Left lung (tissue), 4 donors: ENCODE measurements at regions not wholly inside any gene's neighbourhood (a gene's known extent, or its start where the extent isn't known, plus 50 kb on each side); places are given as distances from the start of the nearest gene placed in this dataset.

Source experiments
- ATAC-seq: fragments of 200-7000 bp; cut with Tn5 transposase; one replicate; pipeline ENCODE4 v1.9.1; 2020; ENCODE audit warnings: moderate library complexity
- DNase-seq, 4 donors: peaks; one replicate each; pipeline ENCODE4 v3.0.0-alpha.2; 2013 to 2020
- H3K27ac ChIP-seq, 2 donors: fragments of 200-600 bp; sonication (generic) in 1 of 2; one replicate each; pipeline versions ENCODE4 v1.5.0 to v1.8.0; 2020 to 2021
- H3K27me3 ChIP-seq, 2 donors: fragments of 200-600 bp; sonication (generic) in 1 of 2; one replicate each; pipeline versions ENCODE4 v1.5.0 to v1.8.0; 2020 to 2021
- H3K36me3 ChIP-seq, 2 donors: fragments of 200-600 bp; sonication (generic) in 1 of 2; one replicate each; pipeline versions ENCODE4 v1.5.0 to v1.8.0; 2020 to 2021
- H3K4me1 ChIP-seq, 2 donors: fragments of 200-600 bp; one replicate each; pipeline ENCODE4 v1.8.0; 2021
- H3K4me3 ChIP-seq, 2 donors: fragments of 200-600 bp; sonication (generic) in 1 of 2; one replicate each; pipeline versions ENCODE4 v1.5.0 to v1.8.0; 2020 to 2021; ENCODE audit warnings: mild to moderate bottlenecking in 1 of 2
- H3K9me3 ChIP-seq, 2 donors: fragments of 200-600 bp; sonication (generic) in 1 of 2; one replicate each; pipeline versions ENCODE4 v1.5.0 to v1.8.0; 2020 to 2021
- intact Hi-C, 2 donors: fragments of 100-400 bp; cut with DNase I; formaldehyde crosslinking; loops; one replicate each; pipeline versions ENCODE4 v1.11.2 to v1.14.2; 2022
- TF ChIP-seq, protein P1 (sequence below), 2 donors: fragments of 200-600 bp; sonication (generic) in 1 of 2; IDR thresholded peaks; one replicate each; pipeline versions ENCODE4 v1.5.0 to v1.8.0; 2021; ENCODE audit warnings: antibody characterized with exemption in 2 of 2
- donor health status: DM: no; HTN: yes; CAD: no.
- donor health status: DM: no; HTN: no; CAD: no.

DNA sequence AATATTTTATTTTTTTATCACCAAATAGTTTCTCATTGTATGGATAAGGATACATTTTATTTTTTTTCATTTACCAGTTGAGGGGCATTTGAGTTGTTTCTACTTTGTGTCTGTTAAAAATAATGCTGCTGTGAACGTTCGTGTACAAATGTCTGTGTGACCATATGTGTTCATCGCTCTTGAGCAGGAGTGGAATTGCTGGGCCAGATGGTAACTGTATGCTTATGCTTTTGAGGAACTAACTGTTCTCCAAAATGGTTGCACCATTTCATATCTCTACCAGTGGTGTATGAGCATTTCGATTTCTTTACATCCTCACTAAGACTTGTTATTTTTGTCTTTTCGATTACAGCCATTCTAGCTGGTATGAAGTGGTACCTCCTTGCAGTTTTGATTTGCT lies 212.5 kb upstream of the N4BP1 start:
- no peak overlapping the region for H3K4me3 ChIP-seq
- H3K27me3 ChIP-seq, result no peaks in the 10 kb centered on the region
- H3K4me1 ChIP-seq, result no peaks in the 10 kb centered on the region
- H3K27ac ChIP-seq, result no peak overlapping the region
- DNase-seq, result no peak
- TF ChIP-seq, protein P1, sequence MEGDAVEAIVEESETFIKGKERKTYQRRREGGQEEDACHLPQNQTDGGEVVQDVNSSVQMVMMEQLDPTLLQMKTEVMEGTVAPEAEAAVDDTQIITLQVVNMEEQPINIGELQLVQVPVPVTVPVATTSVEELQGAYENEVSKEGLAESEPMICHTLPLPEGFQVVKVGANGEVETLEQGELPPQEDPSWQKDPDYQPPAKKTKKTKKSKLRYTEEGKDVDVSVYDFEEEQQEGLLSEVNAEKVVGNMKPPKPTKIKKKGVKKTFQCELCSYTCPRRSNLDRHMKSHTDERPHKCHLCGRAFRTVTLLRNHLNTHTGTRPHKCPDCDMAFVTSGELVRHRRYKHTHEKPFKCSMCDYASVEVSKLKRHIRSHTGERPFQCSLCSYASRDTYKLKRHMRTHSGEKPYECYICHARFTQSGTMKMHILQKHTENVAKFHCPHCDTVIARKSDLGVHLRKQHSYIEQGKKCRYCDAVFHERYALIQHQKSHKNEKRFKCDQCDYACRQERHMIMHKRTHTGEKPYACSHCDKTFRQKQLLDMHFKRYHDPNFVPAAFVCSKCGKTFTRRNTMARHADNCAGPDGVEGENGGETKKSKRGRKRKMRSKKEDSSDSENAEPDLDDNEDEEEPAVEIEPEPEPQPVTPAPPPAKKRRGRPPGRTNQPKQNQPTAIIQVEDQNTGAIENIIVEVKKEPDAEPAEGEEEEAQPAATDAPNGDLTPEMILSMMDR (IDR thresholded peaks at IDR 0.05), result no peak
- no peaks in the 10 kb centered on the region for H3K36me3 ChIP-seq
- intact Hi-C loops, result no loop called here
- no peak for ATAC-seq
- peaks cover 0 to 1% of the 10 kb centered on the region in 2 donors for H3K9me3 ChIP-seq

- ATAC-seq, result no peak
- intact Hi-C loops, result no loop called here
These were observed 210.4 kb upstream of the N4BP1 start for GRCh38 chr16:48820379-48820778.

GRCh38 chr16:48818257-48818656 lies 208.3 kb upstream of the N4BP1 start:
- TF ChIP-seq, protein P1 (IDR thresholded peaks at IDR 0.05), result no peak
- H3K9me3 ChIP-seq, result no peaks in the 10 kb centered on the region
- H3K4me1 ChIP-seq, result no peaks in the 10 kb centered on the region
- DNase-seq (peak in 1 of 4 donors; percentile 43), ATAC-seq (no peak)
- no peak overlapping the region for H3K4me3 ChIP-seq
- H3K27ac ChIP-seq, result no peak overlapping the region
- intact Hi-C loops, result no loop called here
- no peaks in the 10 kb centered on the region for H3K36me3 ChIP-seq
- peaks cover 0 to 11% of the 10 kb centered on the region in 2 donors for H3K27me3 ChIP-seq

More at GRCh38 chr16:48820379-48820778, 210.4 kb upstream of the N4BP1 start:
- no peak overlapping the region for H3K27ac ChIP-seq
- no peaks in the 10 kb centered on the region for H3K27me3 ChIP-seq
- TF ChIP-seq, protein P1 (IDR thresholded peaks at IDR 0.05), result no peak
- H3K36me3 ChIP-seq, result no peaks in the 10 kb centered on the region
- no peaks in the 10 kb centered on the region for H3K4me1 ChIP-seq
- H3K4me3 ChIP-seq, result no peak overlapping the region
- no peaks in the 10 kb centered on the region for H3K9me3 ChIP-seq
- no peak for DNase-seq

DNA sequence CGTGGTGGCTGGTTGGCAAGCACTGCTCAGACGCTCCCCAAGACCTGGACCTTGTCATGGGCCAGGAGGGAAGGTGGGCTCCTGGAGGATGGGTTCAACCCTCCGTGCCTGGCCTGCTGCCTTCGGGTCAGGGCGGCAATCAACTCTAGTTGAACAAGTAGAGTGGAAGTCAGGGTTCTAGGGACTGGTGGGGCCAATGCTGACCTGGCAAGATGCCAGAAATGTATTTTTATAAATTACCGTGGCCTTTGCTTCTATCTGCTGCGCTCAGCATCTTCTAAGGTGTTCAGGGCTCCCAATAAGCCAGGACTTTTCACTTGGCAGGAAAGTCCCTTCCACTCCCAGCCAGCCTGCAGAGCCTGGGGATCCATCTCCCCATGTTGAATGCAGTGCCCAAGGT lies 207.1 kb upstream of the N4BP1 start:
- Histone ChIP-seq H3K27ac (no peak overlapping the region), H3K36me3 (no peaks in the 10 kb centered on the region), H3K27me3 (peaks cover 2 to 19% of the 10 kb centered on the region in 2 donors), H3K4me1 (no peaks in the 10 kb centered on the region), H3K4me3 (no peak overlapping the region), H3K9me3 (no peaks in the 10 kb centered on the region)
- ATAC-seq (no peak), DNase-seq (no peak)
- TF ChIP-seq, protein P1 (IDR thresholded peaks at IDR 0.05), result no peak
- intact Hi-C loops, result no loop called here

GRCh38 chr16:48816393-48816792 lies 206.4 kb upstream of the N4BP1 start:
- Histone ChIP-seq H3K4me1 (no peaks in the 10 kb centered on the region), H3K4me3 (no peak overlapping the region), H3K27ac (no peak overlapping the region), H3K9me3 (no peaks in the 10 kb centered on the region), H3K36me3 (no peaks in the 10 kb centered on the region), H3K27me3 (peaks cover 5 to 26% of the 10 kb centered on the region in 2 donors)
- no peak for ATAC-seq
- no peak for DNase-seq
- intact Hi-C loops, result no loop called here
- TF ChIP-seq, protein P1 (IDR thresholded peaks at IDR 0.05), result no peak
